Upper lobe of left lung (tissue), 4 donors: ENCODE measurements at regions not wholly inside any gene's neighbourhood (a gene's known extent, or its start where the extent isn't known, plus 50 kb on each side); places are given as distances from the start of the nearest gene placed in this dataset.
"Not testable (repeated sequence)": the region's sequence is repeated elsewhere in the genome, so short reads cannot be mapped to it uniquely, and the experiment has no call there.

Source experiments
- POLR2AphosphoS5 ChIP-seq, 2 donors: sonication (generic); formaldehyde crosslinking; IDR thresholded peaks; one replicate each; pipeline ENCODE4 v1.5.1; 2017; ENCODE audit warnings: antibody characterized with exemption in 2 of 2
- TF ChIP-seq, protein P1 (sequence below), 6 experiments: fragments of 450-650 bp in 4 of 6; fragments of 200-600 bp in 2 of 6; sonication (generic) in 2 of 6; IDR thresholded peaks; one replicate each; pipeline ENCODE4 v1.5.1; 2016 to 2019; ENCODE audit warnings: antibody characterized with exemption in 6 of 6

DNA sequence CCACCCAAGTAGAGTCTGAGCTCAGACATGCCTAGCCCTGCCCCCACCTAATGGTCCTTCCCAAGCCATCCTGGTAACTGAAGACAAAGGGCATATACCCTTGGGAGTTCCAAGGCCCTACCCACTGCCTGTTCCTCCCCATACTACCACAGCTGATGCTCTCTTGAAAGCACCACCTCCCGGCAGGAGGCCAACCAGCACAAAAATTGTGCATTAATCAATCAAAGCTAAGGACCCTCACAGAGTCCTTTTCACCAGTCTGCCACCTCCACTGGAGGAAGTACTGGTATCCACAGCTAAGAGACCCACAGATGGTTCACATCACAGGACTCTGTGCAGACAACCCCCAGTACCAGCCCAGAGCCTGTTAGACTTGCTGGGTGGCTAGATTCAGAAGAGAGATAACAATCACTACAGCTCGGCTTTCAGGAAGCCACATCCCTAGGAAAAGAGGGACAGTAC is 93.8 kb upstream of the MAPK10 start:
- TF ChIP-seq, protein P1, sequence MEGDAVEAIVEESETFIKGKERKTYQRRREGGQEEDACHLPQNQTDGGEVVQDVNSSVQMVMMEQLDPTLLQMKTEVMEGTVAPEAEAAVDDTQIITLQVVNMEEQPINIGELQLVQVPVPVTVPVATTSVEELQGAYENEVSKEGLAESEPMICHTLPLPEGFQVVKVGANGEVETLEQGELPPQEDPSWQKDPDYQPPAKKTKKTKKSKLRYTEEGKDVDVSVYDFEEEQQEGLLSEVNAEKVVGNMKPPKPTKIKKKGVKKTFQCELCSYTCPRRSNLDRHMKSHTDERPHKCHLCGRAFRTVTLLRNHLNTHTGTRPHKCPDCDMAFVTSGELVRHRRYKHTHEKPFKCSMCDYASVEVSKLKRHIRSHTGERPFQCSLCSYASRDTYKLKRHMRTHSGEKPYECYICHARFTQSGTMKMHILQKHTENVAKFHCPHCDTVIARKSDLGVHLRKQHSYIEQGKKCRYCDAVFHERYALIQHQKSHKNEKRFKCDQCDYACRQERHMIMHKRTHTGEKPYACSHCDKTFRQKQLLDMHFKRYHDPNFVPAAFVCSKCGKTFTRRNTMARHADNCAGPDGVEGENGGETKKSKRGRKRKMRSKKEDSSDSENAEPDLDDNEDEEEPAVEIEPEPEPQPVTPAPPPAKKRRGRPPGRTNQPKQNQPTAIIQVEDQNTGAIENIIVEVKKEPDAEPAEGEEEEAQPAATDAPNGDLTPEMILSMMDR (IDR thresholded peaks at IDR 0.05), result not testable (repeated sequence)
- not testable (repeated sequence) for TF ChIP-seq POLR2AphosphoS5 (IDR thresholded peaks at IDR 0.05)
